ENCODE measurements at regions not wholly inside any gene's neighbourhood (a gene's known extent, or its start where the extent isn't known, plus 50 kb on each side); places are given as distances from the start of the nearest gene placed in this dataset.

- TF ChIP-seq CTCF (IDR thresholded peaks at IDR 0.05; ENCODE audit: low read depth, low read length, missing input control): no peak
- TF ChIP-seq SP1 (IDR thresholded peaks at IDR 0.05): no peak
- no peak for TF ChIP-seq RAD21 (IDR thresholded peaks at IDR 0.05)
- no peak for TF ChIP-seq TAF1 (conservative IDR thresholded peaks at IDR 0.05)
- TF ChIP-seq NR2F2 (IDR thresholded peaks at IDR 0.05): no peak
- no peak for TF ChIP-seq YY1 (IDR thresholded peaks at IDR 0.05)
- no peak for TF ChIP-seq REST (IDR thresholded peaks at IDR 0.05)
- TF ChIP-seq MAX (IDR thresholded peaks at IDR 0.05): no peak
- TF ChIP-seq JUND (IDR thresholded peaks at IDR 0.05): no peak
- no peak for TF ChIP-seq RXRA (IDR thresholded peaks at IDR 0.05)
- TF ChIP-seq ZBTB33 (IDR thresholded peaks at IDR 0.05): no peak
- no peak for TF ChIP-seq HNF4A (conservative IDR thresholded peaks at IDR 0.05)
- TF ChIP-seq FOXA1 (IDR thresholded peaks at IDR 0.05): no peak
- no peak for TF ChIP-seq GABPA (IDR thresholded peaks at IDR 0.05 in 1 of 2, conservative IDR thresholded peaks at IDR 0.05 in 1 of 2)
Observed at GRCh38 chr6:8990075-8990474, 554.7 kb upstream of the SLC35B3 start.

Measured in liver (tissue), 3 donors.